IMR-90 (cell line): ENCODE measurements at regions not wholly inside any gene's neighbourhood (a gene's known extent, or its start where the extent isn't known, plus 50 kb on each side); places are given as distances from the start of the nearest gene placed in this dataset.

Experiments
- ATAC-seq: fragments of 200-7000 bp; cut with Tn5 transposase; 2 replicates; pipeline ENCODE4 v1.9.1; 2020; ENCODE audit warnings: low read depth, mild to moderate bottlenecking, moderate library complexity
- BruUV-seq: library from RNA; stranded (reverse); fragments of 400-500 nt; replicated peaks from 2 replicates; lab custom pipeline; 2021; lab: Mats Ljungman, UMichigan
- CTCF ChIA-PET: fragments of 300-600 bp; formaldehyde crosslinking; extraction: SDS; loops from one replicate; lab custom pipeline; 2021; ENCODE audit warnings: antibody characterized with exemption; lab: Yijun Ruan, JAX
- POLR2A ChIA-PET: fragments of 300-600 bp; sonication (Branson Sonifier 250); formaldehyde crosslinking; loops from one replicate; lab custom pipeline; 2022; ENCODE audit warnings: antibody characterized with exemption; ENCODE audit not compliant: unreplicated experiment; lab: Charles Lee
- DNase-seq: peaks from one replicate; pipeline ENCODE4 v3.0.0; 2013
- H2AFZ ChIP-seq: replicated peaks from 2 replicates; pipeline ENCODE3; 2013; ENCODE audit warnings: low read length, mild to moderate bottlenecking; ENCODE audit not compliant: poor library complexity
- H2AK5ac ChIP-seq: 2 replicates; pipeline ENCODE4 v1.6.1; 2013; ENCODE audit warnings: low read depth, low read length, inconsistent platforms
- H2AK9ac ChIP-seq: replicated peaks from 2 replicates; pipeline ENCODE3; 2013; ENCODE audit warnings: mild to moderate bottlenecking, low read depth, low read length, moderate library complexity; ENCODE audit not compliant: poor library complexity
- H2BK120ac ChIP-seq: 2 replicates; pipeline ENCODE4 v1.6.1; 2013; ENCODE audit warnings: low read depth, low read length, inconsistent platforms
- H2BK15ac ChIP-seq: 3 replicates; pipeline ENCODE4 v1.6.1; 2013; ENCODE audit warnings: low read depth, low read length, inconsistent platforms
- H2BK20ac ChIP-seq: 2 replicates; pipeline ENCODE4 v1.6.1; 2013; ENCODE audit warnings: low read depth, mild to moderate bottlenecking, inconsistent platforms, low read length, moderate library complexity
- H2BK5ac ChIP-seq: 2 replicates; pipeline ENCODE4 v1.6.1; 2013; ENCODE audit warnings: mild to moderate bottlenecking, low read depth, low read length, inconsistent platforms; ENCODE audit not compliant: poor library complexity, severe bottlenecking
- H3K14ac ChIP-seq: replicated peaks from 2 replicates; pipeline ENCODE4 v1.6.1; 2013; ENCODE audit warnings: low read depth, low read length, inconsistent platforms
- H3K18ac ChIP-seq: 2 replicates; pipeline ENCODE4 v1.6.1; 2013; ENCODE audit warnings: low read depth, low read length, control low read depth
- H3K23ac ChIP-seq: 2 replicates; pipeline ENCODE4 v1.6.1; 2013; ENCODE audit warnings: low read depth, low read length, inconsistent platforms
- H3K27ac ChIP-seq: 2 replicates; pipeline ENCODE4 v1.5.1; 2013; ENCODE audit warnings: mild to moderate bottlenecking, control low read depth, low read length; ENCODE audit not compliant: insufficient read depth
- H3K27me3 ChIP-seq: 2 replicates; pipeline ENCODE4 v1.6.1; 2013; ENCODE audit warnings: low read length; ENCODE audit not compliant: control insufficient read depth, insufficient read depth
- H3K36me3 ChIP-seq: 2 replicates; pipeline ENCODE4 v1.6.1; 2013; ENCODE audit warnings: low read length, mixed read lengths; ENCODE audit not compliant: control insufficient read depth, insufficient read depth
- H3K4ac ChIP-seq: 2 replicates; pipeline ENCODE4 v1.6.1; 2013; ENCODE audit warnings: low read depth, low read length, inconsistent platforms
- H3K4me1 ChIP-seq: 2 replicates; pipeline ENCODE4 v1.6.1; 2013; ENCODE audit warnings: low read length, mixed read lengths; ENCODE audit not compliant: control insufficient read depth, insufficient read depth
- H3K4me2 ChIP-seq: 2 replicates; pipeline ENCODE4 v1.6.1; 2013; ENCODE audit warnings: low read depth, mild to moderate bottlenecking, control low read depth, low read length, moderate library complexity
- H3K4me3 ChIP-seq: 2 replicates; pipeline ENCODE4 v1.5.1; 2013; ENCODE audit warnings: low read depth, mild to moderate bottlenecking, control low read depth, low read length, moderate library complexity; ENCODE audit not compliant: insufficient read depth
- H3K56ac ChIP-seq: 2 replicates; pipeline ENCODE4 v1.6.1; 2013; ENCODE audit warnings: low read length, inconsistent platforms; ENCODE audit not compliant: insufficient read depth; ENCODE audit errors: extremely low read depth
- H3K79me1 ChIP-seq, 2 experiments: 2 replicates each; pipeline ENCODE4 v1.6.1; 2013; ENCODE audit warnings: low read length in 2 of 2, inconsistent platforms in 1 of 2, low read depth in 1 of 2
- H3K9ac ChIP-seq: 2 replicates; pipeline ENCODE4 v1.6.1; 2013; ENCODE audit warnings: low read depth, low read length, control low read depth
- H3K9me1 ChIP-seq: 2 replicates; pipeline ENCODE4 v1.6.1; 2013; ENCODE audit warnings: low read length, inconsistent platforms; ENCODE audit not compliant: insufficient read depth
- H3K9me3 ChIP-seq: 2 replicates; pipeline ENCODE4 v1.6.1; 2013; ENCODE audit warnings: low read length; ENCODE audit not compliant: control insufficient read depth, insufficient read depth
- H4K20me1 ChIP-seq: 2 replicates; pipeline ENCODE4 v1.6.1; 2013; ENCODE audit warnings: low read length, inconsistent platforms; ENCODE audit not compliant: insufficient read depth
- H4K5ac ChIP-seq: 2 replicates; pipeline ENCODE4 v1.6.1; 2013; ENCODE audit warnings: mild to moderate bottlenecking, low read depth, low read length, control low read depth
- H4K8ac ChIP-seq, 2 experiments: 2 replicates each; pipeline ENCODE4 v1.6.1; 2013; ENCODE audit warnings: low read depth in 2 of 2, low read length in 2 of 2, control low read depth in 1 of 2, inconsistent platforms in 1 of 2
- H4K91ac ChIP-seq: 2 replicates; pipeline ENCODE4 v1.6.1; 2013; ENCODE audit warnings: low read depth, low read length, inconsistent platforms; ENCODE audit not compliant: insufficient read depth
- RAD21 ChIP-seq: IDR thresholded peaks from 2 replicates; pipeline ENCODE4 v1.6.1; 2012; ENCODE audit warnings: low read length, improper control_type of control experiment
- RFX5 ChIP-seq: IDR thresholded peaks from 2 replicates; pipeline ENCODE4 v1.8.0; 2012; ENCODE audit warnings: low read depth, mild to moderate bottlenecking, low read length, moderate library complexity
- WGBS, 2 experiments: methylation state at CpG; one replicate each; pipeline versions ENCODE4 v1.1.5 to v1.1.7; 2013; ENCODE audit warnings: missing lambda C conversion rate in 2 of 2; ENCODE audit not compliant: insufficient read length in 1 of 2; ENCODE audit errors: extremely low coverage in 2 of 2; 5-methylcytosine and 5-hydroxymethylcytosine counted together
- dilution Hi-C: fragments of 300-500 bp; cut with HindIII; formaldehyde crosslinking; loops from one replicate; pipeline ENCODE4 v1.14.3; 2018; ENCODE audit warnings: low sequenced_read_pairs; ENCODE audit not compliant: unreplicated experiment
- in situ Hi-C: fragments of 300-500 bp; cut with MboI; formaldehyde crosslinking; loops from 3 replicates; pipeline ENCODE4 v1.14.3; 2019; ENCODE audit warnings: low sequenced_read_pairs, inconsistent platforms, mixed read lengths
- intact Hi-C: fragments of 100-400 bp; cut with micrococcal nuclease; formaldehyde crosslinking; loops from 2 replicates; pipeline ENCODE4 v1.10.0; 2022
- TF ChIP-seq, protein P1 (sequence below): conservative IDR thresholded peaks from 2 replicates; pipeline ENCODE4 v1.5.1; 2012; ENCODE audit warnings: mild to moderate bottlenecking, low read depth, low read length, improper control_type of control experiment

DNA sequence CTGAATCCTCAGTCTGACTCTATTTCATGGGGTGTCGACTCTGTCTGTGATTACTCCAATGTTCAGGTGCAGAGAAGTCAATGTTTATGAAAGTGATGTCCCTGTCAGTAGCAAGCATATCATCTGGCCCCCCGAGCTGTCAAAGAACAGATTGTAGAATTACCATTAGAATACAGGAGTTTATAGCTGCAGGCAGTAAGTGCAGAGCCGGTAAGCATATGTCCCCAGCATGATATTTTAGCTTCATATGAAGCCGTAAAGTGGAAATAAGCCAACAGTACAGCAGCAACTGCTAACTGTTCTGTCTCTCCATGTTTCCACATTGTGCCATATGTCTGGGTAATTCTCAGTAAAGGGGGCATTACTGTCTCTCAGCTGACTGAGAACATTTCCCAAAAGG lies 541.8 kb downstream of the SOX11 start:
- intact Hi-C loops = no loop called here
- no CpG with 5 or more reads among the region's 4 CpGs for WGBS, 2 experiments

More for the DNA sequence above, 541.8 kb downstream of the SOX11 start:
- no peaks in the 10 kb centered on the region for H4K20me1 ChIP-seq
- H3K27ac ChIP-seq = no peak overlapping the region
- H2BK20ac ChIP-seq = no peak overlapping the region
- no peak overlapping the region for H2AK9ac ChIP-seq
- H3K27me3 ChIP-seq = no peaks in the 10 kb centered on the region
- H3K23ac ChIP-seq = no peak overlapping the region
- H3K4ac ChIP-seq = no peak overlapping the region
- ATAC-seq (no peak), DNase-seq (no peak)
- no peak overlapping the region for H2BK15ac ChIP-seq
- H3K79me1 ChIP-seq = no peaks in the 10 kb centered on the region
- no peak overlapping the region for H2AFZ ChIP-seq
- H3K36me3 ChIP-seq = no peaks in the 10 kb centered on the region
- ChIA-PET CTCF (no interaction called here), POLR2A (no interaction called here)
- H2BK120ac ChIP-seq = no peak overlapping the region
- no peaks in the 10 kb centered on the region for H3K9me1 ChIP-seq
- no peak overlapping the region for H3K56ac ChIP-seq
- H2AK5ac ChIP-seq = no peak overlapping the region
- peaks cover 4% of the 10 kb centered on the region for H3K9me3 ChIP-seq
- no peaks in the 10 kb centered on the region for H3K4me1 ChIP-seq
- BruUV-seq = no TSS peak
- no peak overlapping the region for H3K14ac ChIP-seq
- no peak for TF ChIP-seq RAD21
- TF ChIP-seq, protein P1, sequence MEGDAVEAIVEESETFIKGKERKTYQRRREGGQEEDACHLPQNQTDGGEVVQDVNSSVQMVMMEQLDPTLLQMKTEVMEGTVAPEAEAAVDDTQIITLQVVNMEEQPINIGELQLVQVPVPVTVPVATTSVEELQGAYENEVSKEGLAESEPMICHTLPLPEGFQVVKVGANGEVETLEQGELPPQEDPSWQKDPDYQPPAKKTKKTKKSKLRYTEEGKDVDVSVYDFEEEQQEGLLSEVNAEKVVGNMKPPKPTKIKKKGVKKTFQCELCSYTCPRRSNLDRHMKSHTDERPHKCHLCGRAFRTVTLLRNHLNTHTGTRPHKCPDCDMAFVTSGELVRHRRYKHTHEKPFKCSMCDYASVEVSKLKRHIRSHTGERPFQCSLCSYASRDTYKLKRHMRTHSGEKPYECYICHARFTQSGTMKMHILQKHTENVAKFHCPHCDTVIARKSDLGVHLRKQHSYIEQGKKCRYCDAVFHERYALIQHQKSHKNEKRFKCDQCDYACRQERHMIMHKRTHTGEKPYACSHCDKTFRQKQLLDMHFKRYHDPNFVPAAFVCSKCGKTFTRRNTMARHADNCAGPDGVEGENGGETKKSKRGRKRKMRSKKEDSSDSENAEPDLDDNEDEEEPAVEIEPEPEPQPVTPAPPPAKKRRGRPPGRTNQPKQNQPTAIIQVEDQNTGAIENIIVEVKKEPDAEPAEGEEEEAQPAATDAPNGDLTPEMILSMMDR = no peak
- TF ChIP-seq RFX5 = no peak
- no peak overlapping the region for H3K4me3 ChIP-seq
- H4K5ac ChIP-seq = no peak overlapping the region
- in situ Hi-C loops (no loop called here), dilution Hi-C loops (no loop called here)
- H4K91ac ChIP-seq = no peak overlapping the region
- no peak overlapping the region for H3K9ac ChIP-seq
- H4K8ac ChIP-seq = no peak overlapping the region
- no peak overlapping the region for H2BK5ac ChIP-seq
- no peak overlapping the region for H3K18ac ChIP-seq
- no peak overlapping the region for H3K4me2 ChIP-seq
